ENCODE measurements at regions not wholly inside any gene's neighbourhood (a gene's known extent, or its start where the extent isn't known, plus 50 kb on each side); places are given as distances from the start of the nearest gene placed in this dataset.

DNA sequence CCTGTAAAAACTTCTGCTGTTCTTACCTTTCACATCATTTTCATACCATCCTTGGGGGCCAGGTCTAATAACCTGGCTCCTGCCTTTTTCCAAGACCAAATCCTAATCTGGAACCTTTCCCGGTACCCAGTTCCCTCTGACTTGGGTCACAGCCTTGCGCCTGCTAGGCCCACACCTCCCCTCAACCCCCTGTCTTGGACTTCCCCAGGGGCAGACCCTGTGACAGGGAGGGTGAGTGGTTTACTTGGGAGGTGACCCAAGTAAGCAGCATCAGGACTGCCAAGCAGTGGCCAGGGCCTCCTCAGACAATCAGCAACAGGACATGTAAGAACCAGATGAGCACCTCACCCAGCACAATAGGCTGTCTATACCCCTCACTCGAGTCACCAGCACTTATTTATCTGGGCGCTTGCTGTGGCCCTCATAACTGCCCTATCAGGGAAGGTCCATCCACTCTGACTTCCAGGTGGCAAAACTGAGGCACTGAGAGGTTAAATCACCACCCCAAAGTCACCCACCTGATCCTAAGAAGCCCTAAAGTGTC lies 124.7 kb downstream of the MATN1 start:
- TF ChIP-seq, protein P1, sequence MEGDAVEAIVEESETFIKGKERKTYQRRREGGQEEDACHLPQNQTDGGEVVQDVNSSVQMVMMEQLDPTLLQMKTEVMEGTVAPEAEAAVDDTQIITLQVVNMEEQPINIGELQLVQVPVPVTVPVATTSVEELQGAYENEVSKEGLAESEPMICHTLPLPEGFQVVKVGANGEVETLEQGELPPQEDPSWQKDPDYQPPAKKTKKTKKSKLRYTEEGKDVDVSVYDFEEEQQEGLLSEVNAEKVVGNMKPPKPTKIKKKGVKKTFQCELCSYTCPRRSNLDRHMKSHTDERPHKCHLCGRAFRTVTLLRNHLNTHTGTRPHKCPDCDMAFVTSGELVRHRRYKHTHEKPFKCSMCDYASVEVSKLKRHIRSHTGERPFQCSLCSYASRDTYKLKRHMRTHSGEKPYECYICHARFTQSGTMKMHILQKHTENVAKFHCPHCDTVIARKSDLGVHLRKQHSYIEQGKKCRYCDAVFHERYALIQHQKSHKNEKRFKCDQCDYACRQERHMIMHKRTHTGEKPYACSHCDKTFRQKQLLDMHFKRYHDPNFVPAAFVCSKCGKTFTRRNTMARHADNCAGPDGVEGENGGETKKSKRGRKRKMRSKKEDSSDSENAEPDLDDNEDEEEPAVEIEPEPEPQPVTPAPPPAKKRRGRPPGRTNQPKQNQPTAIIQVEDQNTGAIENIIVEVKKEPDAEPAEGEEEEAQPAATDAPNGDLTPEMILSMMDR (IDR thresholded peaks at IDR 0.05; ENCODE audit: unreplicated experiment): no peak
- DNase-seq (ENCODE audit: low spot score, unreplicated experiment): no peak
- H3K4me1 Mint-ChIP-seq (ENCODE audit: low read depth): no peaks in the 10 kb centered on the region
- H3K4me3 Mint-ChIP-seq (ENCODE audit: low read depth): no peak overlapping the region
- H3K36me3 Mint-ChIP-seq (ENCODE audit: insufficient read depth): no peaks in the 10 kb centered on the region
- peaks cover 7% of the 10 kb centered on the region for H3K27me3 Mint-ChIP-seq
- no peaks in the 10 kb centered on the region for H3K9me3 Mint-ChIP-seq (ENCODE audit: low read depth)
- no peak overlapping the region for H3K27ac Mint-ChIP-seq

DNA sequence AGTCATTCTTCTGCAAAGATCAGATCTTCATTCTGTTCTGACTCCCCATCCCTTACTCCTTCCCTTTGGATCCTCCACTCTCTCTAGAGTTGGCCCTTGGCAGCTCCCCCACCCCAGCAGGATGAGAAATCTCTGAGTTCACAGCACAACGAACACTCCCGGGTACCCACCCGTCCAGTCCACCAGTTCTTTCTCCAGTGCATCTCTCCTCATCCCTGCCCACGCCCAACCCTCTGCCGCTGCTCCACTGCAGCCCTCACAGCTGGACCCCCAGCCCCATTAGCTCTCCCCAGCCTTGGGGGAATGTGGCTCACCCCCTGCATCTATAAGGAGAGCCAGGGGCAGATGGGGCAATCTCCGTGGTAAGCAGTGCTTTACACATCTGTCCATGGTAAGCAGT lies 125.7 kb downstream of the MATN1 start:
- Mint-ChIP-seq H3K27me3 (peaks cover 10% of the 10 kb centered on the region), H3K27ac (no peak overlapping the region), H3K9me3 (ENCODE audit: low read depth) (peaks cover 2% of the 10 kb centered on the region), H3K36me3 (ENCODE audit: insufficient read depth) (no peaks in the 10 kb centered on the region), H3K4me1 (ENCODE audit: low read depth) (no peaks in the 10 kb centered on the region), H3K4me3 (ENCODE audit: low read depth) (no peak overlapping the region)
- TF ChIP-seq, protein P1 (IDR thresholded peaks at IDR 0.05; ENCODE audit: unreplicated experiment): no peak
- no peak for DNase-seq (ENCODE audit: low spot score, unreplicated experiment)

DNA sequence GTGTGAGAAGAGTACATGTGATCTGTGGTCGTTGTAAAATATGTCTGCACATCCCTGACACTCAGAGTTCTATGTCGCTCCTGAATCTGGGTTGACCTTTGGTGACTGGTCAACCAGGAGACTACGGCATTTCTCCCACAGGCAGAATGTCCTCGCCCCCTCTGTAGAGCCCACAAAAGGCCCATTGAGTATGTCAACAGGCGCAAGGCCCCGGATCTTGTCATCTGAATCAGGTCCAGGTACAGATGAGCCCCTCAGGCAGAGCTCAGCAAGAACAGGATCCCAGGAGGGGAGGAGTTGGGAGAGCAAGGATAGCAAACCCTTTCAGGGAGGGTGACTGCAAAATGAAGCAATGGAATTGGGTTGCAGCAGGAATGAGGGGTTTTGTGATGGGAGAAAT lies 126.5 kb downstream of the MATN1 start:
- H3K36me3 Mint-ChIP-seq (ENCODE audit: insufficient read depth): no peaks in the 10 kb centered on the region
- H3K4me3 Mint-ChIP-seq (ENCODE audit: low read depth): no peak overlapping the region
- peak overlapping the region; percentile 76 for H3K27ac Mint-ChIP-seq
- TF ChIP-seq, protein P1 (IDR thresholded peaks at IDR 0.05; ENCODE audit: unreplicated experiment): no peak
- H3K4me1 Mint-ChIP-seq (ENCODE audit: low read depth): no peaks in the 10 kb centered on the region
- DNase-seq (ENCODE audit: low spot score, unreplicated experiment): no peak
- H3K27me3 Mint-ChIP-seq: peaks cover 10% of the 10 kb centered on the region
- peaks cover 3% of the 10 kb centered on the region for H3K9me3 Mint-ChIP-seq (ENCODE audit: low read depth)

DNA sequence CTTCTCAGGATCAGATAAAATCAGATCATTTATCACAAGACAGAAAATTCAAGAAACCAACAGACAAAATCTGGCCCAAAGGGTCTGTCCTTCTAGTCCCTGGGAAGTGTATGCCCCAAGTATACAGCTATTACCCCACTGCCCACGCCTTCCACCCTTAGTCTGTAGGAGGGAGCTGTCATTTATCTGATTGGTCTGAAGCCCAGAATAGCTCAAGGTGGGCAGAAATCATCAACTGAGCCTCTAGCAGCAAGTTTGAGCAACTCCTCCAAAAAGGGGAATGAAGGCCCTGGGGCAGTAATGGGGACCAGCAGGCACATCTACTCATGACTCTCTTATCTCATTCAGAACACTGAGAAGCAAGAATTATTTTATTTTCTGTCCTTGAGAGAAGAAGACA lies 126.9 kb downstream of the MATN1 start:
- DNase-seq (ENCODE audit: low spot score, unreplicated experiment): no peak
- peaks cover 6% of the 10 kb centered on the region for H3K9me3 Mint-ChIP-seq (ENCODE audit: low read depth)
- H3K27me3 Mint-ChIP-seq: peaks cover 10% of the 10 kb centered on the region
- no peaks in the 10 kb centered on the region for H3K36me3 Mint-ChIP-seq (ENCODE audit: insufficient read depth)
- no peaks in the 10 kb centered on the region for H3K4me1 Mint-ChIP-seq (ENCODE audit: low read depth)
- TF ChIP-seq, protein P1 (IDR thresholded peaks at IDR 0.05; ENCODE audit: unreplicated experiment): no peak
- no peak overlapping the region for H3K27ac Mint-ChIP-seq
- no peak overlapping the region for H3K4me3 Mint-ChIP-seq (ENCODE audit: low read depth)

DNA sequence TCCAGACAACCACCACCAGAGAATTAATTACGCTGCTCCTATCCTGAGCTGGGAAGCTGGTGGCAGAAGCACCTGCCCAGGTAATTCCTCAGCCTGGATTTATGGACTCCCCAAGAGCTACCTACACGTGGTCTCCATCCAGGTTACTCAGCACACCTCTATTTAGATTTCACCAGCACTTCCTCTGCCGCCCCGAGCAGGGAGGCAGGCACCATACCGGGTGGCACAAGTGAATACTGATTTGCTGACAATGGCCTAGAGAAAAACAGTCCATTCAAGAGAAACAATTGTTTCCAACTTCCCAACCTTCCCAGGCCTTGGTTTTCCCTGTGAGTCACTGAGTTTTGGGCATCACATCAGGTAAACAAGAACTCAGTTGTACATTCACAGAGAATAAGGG lies 134.3 kb downstream of the MATN1 start:
- peaks cover 13% of the 10 kb centered on the region for H3K27me3 Mint-ChIP-seq
- no peak overlapping the region for H3K27ac Mint-ChIP-seq
- H3K9me3 Mint-ChIP-seq (ENCODE audit: low read depth): peaks cover 10% of the 10 kb centered on the region
- H3K36me3 Mint-ChIP-seq (ENCODE audit: insufficient read depth): no peaks in the 10 kb centered on the region
- TF ChIP-seq, protein P1 (IDR thresholded peaks at IDR 0.05; ENCODE audit: unreplicated experiment): no peak
- H3K4me3 Mint-ChIP-seq (ENCODE audit: low read depth): no peak overlapping the region
- no peak for DNase-seq (ENCODE audit: low spot score, unreplicated experiment)
- H3K4me1 Mint-ChIP-seq (ENCODE audit: low read depth): no peaks in the 10 kb centered on the region

Measured in progenitor cell of endocrine pancreas (in vitro differentiated cells).